Adipocyte (in vitro differentiated cells): ENCODE measurements at regions not wholly inside any gene's neighbourhood (a gene's known extent, or its start where the extent isn't known, plus 50 kb on each side); places are given as distances from the start of the nearest gene placed in this dataset.

Experiments
- DNase-seq: peaks from one replicate; pipeline ENCODE4 v3.0.0-alpha.2; 2015; ENCODE audit warnings: low read depth
- H3K27me3 ChIP-seq: replicated peaks from 2 replicates; pipeline ENCODE4 v1.7.0; 2013; ENCODE audit warnings: mild to moderate bottlenecking, low read length, moderate library complexity; ENCODE audit not compliant: control insufficient read depth, insufficient read depth
- H3K36me3 ChIP-seq: 2 replicates; pipeline ENCODE4 v1.7.0; 2013; ENCODE audit warnings: low read length, mild to moderate bottlenecking, moderate library complexity; ENCODE audit not compliant: control insufficient read depth, insufficient read depth, severe bottlenecking
- H3K4me1 ChIP-seq: 2 replicates; pipeline ENCODE4 v1.7.0; 2013; ENCODE audit warnings: mild to moderate bottlenecking, low read length, moderate library complexity; ENCODE audit not compliant: control insufficient read depth, insufficient read depth
- H3K4me3 ChIP-seq: 2 replicates; pipeline ENCODE4 v1.7.0; 2013; ENCODE audit warnings: mild to moderate bottlenecking, low read length, moderate library complexity
- H3K9ac ChIP-seq: 2 replicates; pipeline ENCODE4 v1.7.0; 2013; ENCODE audit warnings: mild to moderate bottlenecking, low read length, moderate library complexity
- H3K9me3 ChIP-seq: 2 replicates; pipeline ENCODE4 v1.7.0; 2013; ENCODE audit warnings: mild to moderate bottlenecking, low read length, moderate library complexity; ENCODE audit not compliant: control insufficient read depth

- no peak for DNase-seq
- no peaks in the 10 kb centered on the region for H3K4me1 ChIP-seq
- H3K9ac ChIP-seq, result no peak overlapping the region
Measured at GRCh38 chr2:147485210-147485851, 359.5 kb upstream of the ACVR2A start.

GRCh38 chr2:147483911-147484310 lies 360.9 kb upstream of the ACVR2A start:
- no peak for DNase-seq
- Histone ChIP-seq H3K4me1 (no peaks in the 10 kb centered on the region), H3K36me3 (no peaks in the 10 kb centered on the region), H3K9me3 (no peaks in the 10 kb centered on the region), H3K27me3 (no peaks in the 10 kb centered on the region), H3K4me3 (no peak overlapping the region), H3K9ac (no peak overlapping the region)

More at GRCh38 chr2:147485210-147485851, 359.5 kb upstream of the ACVR2A start:
- no peaks in the 10 kb centered on the region for H3K27me3 ChIP-seq
- H3K4me3 ChIP-seq, result no peak overlapping the region
- H3K36me3 ChIP-seq, result no peaks in the 10 kb centered on the region
- H3K9me3 ChIP-seq, result no peaks in the 10 kb centered on the region

- H3K27me3 ChIP-seq, result no peaks in the 10 kb centered on the region
- no peak overlapping the region for H3K4me3 ChIP-seq
- no peaks in the 10 kb centered on the region for H3K36me3 ChIP-seq
- no peak for DNase-seq
- no peaks in the 10 kb centered on the region for H3K9me3 ChIP-seq
- H3K9ac ChIP-seq, result no peak overlapping the region
- no peaks in the 10 kb centered on the region for H3K4me1 ChIP-seq
Measured at GRCh38 chr2:147482916-147483669, 361.7 kb upstream of the ACVR2A start.

GRCh38 chr2:147482111-147482895 lies 362.5 kb upstream of the ACVR2A start:
- no peaks in the 10 kb centered on the region for H3K4me1 ChIP-seq
- no peak for DNase-seq

GRCh38 chr2:147479358-147479757 lies 365.5 kb upstream of the ACVR2A start:
- Histone ChIP-seq H3K27me3 (no peaks in the 10 kb centered on the region), H3K4me3 (no peak overlapping the region), H3K9ac (no peak overlapping the region), H3K4me1 (no peaks in the 10 kb centered on the region), H3K9me3 (no peaks in the 10 kb centered on the region), H3K36me3 (no peaks in the 10 kb centered on the region)
- DNase-seq, result no peak

More at GRCh38 chr2:147482111-147482895, 362.5 kb upstream of the ACVR2A start:
- H3K27me3 ChIP-seq, result no peaks in the 10 kb centered on the region
- no peaks in the 10 kb centered on the region for H3K36me3 ChIP-seq
- H3K9ac ChIP-seq, result no peak overlapping the region
- no peak overlapping the region for H3K4me3 ChIP-seq
- no peaks in the 10 kb centered on the region for H3K9me3 ChIP-seq

GRCh38 chr2:147473075-147473474 lies 371.8 kb upstream of the ACVR2A start:
- no peak for DNase-seq
- Histone ChIP-seq H3K9ac (no peak overlapping the region), H3K9me3 (no peaks in the 10 kb centered on the region), H3K4me1 (no peaks in the 10 kb centered on the region), H3K4me3 (no peak overlapping the region), H3K27me3 (no peaks in the 10 kb centered on the region), H3K36me3 (no peaks in the 10 kb centered on the region)

- Histone ChIP-seq H3K27me3 (no peaks in the 10 kb centered on the region), H3K36me3 (no peaks in the 10 kb centered on the region), H3K4me3 (no peak overlapping the region), H3K9me3 (no peaks in the 10 kb centered on the region), H3K4me1 (no peaks in the 10 kb centered on the region), H3K9ac (no peak overlapping the region)
- no peak for DNase-seq
Measured at GRCh38 chr2:147471126-147471525, 373.7 kb upstream of the ACVR2A start.

GRCh38 chr2:147469471-147469870 lies 375.4 kb upstream of the ACVR2A start:
- H3K4me1 ChIP-seq, result peaks cover 9% of the 10 kb centered on the region
- no peaks in the 10 kb centered on the region for H3K36me3 ChIP-seq
- DNase-seq, result no peak

GRCh38 chr2:147468963-147469362 lies 375.9 kb upstream of the ACVR2A start:
- Histone ChIP-seq H3K9me3 (no peaks in the 10 kb centered on the region), H3K27me3 (no peaks in the 10 kb centered on the region), H3K36me3 (no peaks in the 10 kb centered on the region), H3K4me3 (no peak overlapping the region), H3K9ac (no peak overlapping the region), H3K4me1 (peaks cover 9% of the 10 kb centered on the region)
- DNase-seq, result no peak

More at GRCh38 chr2:147469471-147469870, 375.4 kb upstream of the ACVR2A start:
- no peak overlapping the region for H3K9ac ChIP-seq
- no peak overlapping the region for H3K4me3 ChIP-seq
- no peaks in the 10 kb centered on the region for H3K27me3 ChIP-seq
- no peaks in the 10 kb centered on the region for H3K9me3 ChIP-seq

GRCh38 chr2:147468349-147468748 lies 376.5 kb upstream of the ACVR2A start:
- Histone ChIP-seq H3K4me3 (no peak overlapping the region), H3K9ac (no peak overlapping the region), H3K27me3 (no peaks in the 10 kb centered on the region), H3K9me3 (no peaks in the 10 kb centered on the region), H3K36me3 (no peaks in the 10 kb centered on the region), H3K4me1 (peaks cover 9% of the 10 kb centered on the region)
- no peak for DNase-seq

GRCh38 chr2:147467441-147467840 lies 377.4 kb upstream of the ACVR2A start:
- no peak overlapping the region for H3K9ac ChIP-seq
- no peak for DNase-seq
- no peaks in the 10 kb centered on the region for H3K36me3 ChIP-seq
- H3K27me3 ChIP-seq, result no peaks in the 10 kb centered on the region
- H3K4me3 ChIP-seq, result no peak overlapping the region
- no peaks in the 10 kb centered on the region for H3K9me3 ChIP-seq
- H3K4me1 ChIP-seq, result peaks cover 9% of the 10 kb centered on the region
